Right atrium auricular region (tissue), 2 donors: ENCODE measurements at regions not wholly inside any gene's neighbourhood (a gene's known extent, or its start where the extent isn't known, plus 50 kb on each side); places are given as distances from the start of the nearest gene placed in this dataset.
"Not testable (repeated sequence)": the region's sequence is repeated elsewhere in the genome, so short reads cannot be mapped to it uniquely, and the experiment has no call there.

ENCODE experiments used
- DNase-seq: peaks from one replicate; pipeline ENCODE4 v3.0.0-alpha.2; 2019; ENCODE audit warnings: low spot score
- H3K27ac ChIP-seq, 2 donors: fragments of 200-600 bp; sonication (generic); 1 replicate in 1 of 2; 2 replicates in 1 of 2; pipeline ENCODE4 v1.5.1; 2016 to 2019
- H3K27me3 ChIP-seq, 2 donors: fragments of 200-600 bp; sonication (generic); one replicate each; pipeline versions ENCODE4 v1.5.1 to v1.6.0; 2017 to 2019
- H3K36me3 ChIP-seq: fragments of 200-600 bp; sonication (generic); one replicate; pipeline ENCODE4 v1.5.1; 2016
- H3K4me1 ChIP-seq, 2 donors: fragments of 200-600 bp; sonication (generic); one replicate each; pipeline versions ENCODE4 v1.5.1 to v1.6.0; 2017 to 2019
- H3K4me3 ChIP-seq, 2 donors: fragments of 200-600 bp; sonication (generic); 1 replicate in 1 of 2; 2 replicates in 1 of 2; pipeline ENCODE4 v1.5.1; 2017 to 2019; ENCODE audit warnings: mild to moderate bottlenecking in 1 of 2, moderate library complexity in 1 of 2
- H3K9me3 ChIP-seq, 2 donors: fragments of 200-600 bp; sonication (generic); one replicate each; pipeline ENCODE4 v1.5.1; 2019
- TF ChIP-seq, protein P1 (sequence below), 2 donors: fragments of 200-600 bp; sonication (generic); IDR thresholded peaks; one replicate each; pipeline ENCODE4 v1.5.1; 2019; ENCODE audit warnings: antibody characterized with exemption in 2 of 2

DNA sequence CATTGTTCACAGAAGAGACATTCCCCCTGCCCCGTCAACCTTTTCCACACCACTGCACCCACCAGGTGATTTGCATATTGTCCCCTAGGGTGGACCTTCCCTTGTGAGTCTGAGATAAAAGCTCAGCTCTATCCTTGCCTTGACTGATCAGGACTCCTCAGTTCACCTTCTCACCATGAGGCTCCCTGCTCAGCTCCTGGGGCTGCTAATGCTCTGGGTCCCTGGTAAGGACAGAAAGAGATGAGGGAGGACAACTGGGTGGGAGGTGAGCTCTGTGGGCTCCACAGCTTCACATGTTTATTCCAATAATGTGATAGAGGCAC is 1160.1 kb downstream of the RPIA start:
- TF ChIP-seq, protein P1, sequence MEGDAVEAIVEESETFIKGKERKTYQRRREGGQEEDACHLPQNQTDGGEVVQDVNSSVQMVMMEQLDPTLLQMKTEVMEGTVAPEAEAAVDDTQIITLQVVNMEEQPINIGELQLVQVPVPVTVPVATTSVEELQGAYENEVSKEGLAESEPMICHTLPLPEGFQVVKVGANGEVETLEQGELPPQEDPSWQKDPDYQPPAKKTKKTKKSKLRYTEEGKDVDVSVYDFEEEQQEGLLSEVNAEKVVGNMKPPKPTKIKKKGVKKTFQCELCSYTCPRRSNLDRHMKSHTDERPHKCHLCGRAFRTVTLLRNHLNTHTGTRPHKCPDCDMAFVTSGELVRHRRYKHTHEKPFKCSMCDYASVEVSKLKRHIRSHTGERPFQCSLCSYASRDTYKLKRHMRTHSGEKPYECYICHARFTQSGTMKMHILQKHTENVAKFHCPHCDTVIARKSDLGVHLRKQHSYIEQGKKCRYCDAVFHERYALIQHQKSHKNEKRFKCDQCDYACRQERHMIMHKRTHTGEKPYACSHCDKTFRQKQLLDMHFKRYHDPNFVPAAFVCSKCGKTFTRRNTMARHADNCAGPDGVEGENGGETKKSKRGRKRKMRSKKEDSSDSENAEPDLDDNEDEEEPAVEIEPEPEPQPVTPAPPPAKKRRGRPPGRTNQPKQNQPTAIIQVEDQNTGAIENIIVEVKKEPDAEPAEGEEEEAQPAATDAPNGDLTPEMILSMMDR (IDR thresholded peaks at IDR 0.05), result no peak
- Histone ChIP-seq H3K4me3 (no peak overlapping the region), H3K27me3 (no peaks in the 10 kb centered on the region), H3K27ac (no peak overlapping the region), H3K36me3 (no peaks in the 10 kb centered on the region), H3K9me3 (no peaks in the 10 kb centered on the region), H3K4me1 (no peaks in the 10 kb centered on the region)
- DNase-seq, result no peak

DNA sequence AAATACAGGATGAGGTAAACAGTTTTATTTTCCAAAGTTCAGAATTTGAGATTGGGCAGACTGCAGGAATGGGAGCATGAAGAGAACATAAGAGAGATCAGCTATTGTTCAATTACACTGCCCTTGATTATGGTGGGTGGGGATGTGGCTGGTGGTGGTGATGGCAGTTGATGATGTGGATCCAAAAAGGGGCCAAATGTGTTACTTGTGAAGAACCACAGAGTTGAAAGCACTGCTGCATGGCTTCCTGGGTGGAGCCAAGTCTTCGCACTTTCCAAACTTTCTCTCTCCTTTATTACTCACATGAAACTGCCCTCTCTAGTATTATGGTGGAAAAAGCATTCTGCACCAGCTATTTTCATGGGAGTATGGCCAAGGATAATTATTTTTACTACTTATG is 1162.0 kb downstream of the RPIA start:
- not testable (repeated sequence) for H3K4me3 ChIP-seq, H3K4me1 ChIP-seq, H3K9me3 ChIP-seq, H3K27me3 ChIP-seq, DNase-seq, H3K27ac ChIP-seq, H3K36me3 ChIP-seq

GRCh38 chr2:89855752-89856151 is 1164.3 kb downstream of the RPIA start:
- H3K27ac ChIP-seq, H3K4me3 ChIP-seq, H3K36me3 ChIP-seq, H3K9me3 ChIP-seq, DNase-seq, H3K27me3 ChIP-seq, H3K4me1 ChIP-seq: not testable (repeated sequence)

- H3K4me3 ChIP-seq, H3K27me3 ChIP-seq, H3K27ac ChIP-seq, H3K36me3 ChIP-seq, H3K9me3 ChIP-seq, DNase-seq, H3K4me1 ChIP-seq: not testable (repeated sequence)
Observed at GRCh38 chr2:89856305-89856704, 1164.8 kb downstream of the RPIA start.

DNA sequence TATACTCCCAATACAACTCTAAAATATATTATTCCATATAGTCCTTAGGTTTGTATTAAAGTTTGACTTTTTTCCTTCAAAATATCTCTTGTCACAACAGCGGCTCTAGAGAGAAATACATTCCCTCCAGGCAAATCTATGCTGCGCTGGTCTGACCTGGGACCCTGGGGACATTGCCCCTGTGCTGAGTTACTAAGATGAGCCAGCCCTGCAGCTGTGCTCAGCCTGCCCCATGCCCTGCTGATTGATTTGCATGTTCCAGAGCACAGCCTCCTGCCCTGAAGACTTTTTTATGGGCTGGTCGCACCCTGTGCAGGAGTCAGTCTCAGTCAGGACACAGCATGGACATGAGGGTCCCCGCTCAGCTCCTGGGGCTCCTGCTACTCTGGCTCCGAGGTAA is 1170.7 kb downstream of the RPIA start:
- H3K4me1 ChIP-seq, H3K9me3 ChIP-seq, H3K4me3 ChIP-seq, H3K36me3 ChIP-seq, H3K27ac ChIP-seq, H3K27me3 ChIP-seq, DNase-seq: not testable (repeated sequence)

GRCh38 chr2:89863209-89863608 is 1171.7 kb downstream of the RPIA start:
- DNase-seq, H3K4me1 ChIP-seq: not testable (repeated sequence)

DNA sequence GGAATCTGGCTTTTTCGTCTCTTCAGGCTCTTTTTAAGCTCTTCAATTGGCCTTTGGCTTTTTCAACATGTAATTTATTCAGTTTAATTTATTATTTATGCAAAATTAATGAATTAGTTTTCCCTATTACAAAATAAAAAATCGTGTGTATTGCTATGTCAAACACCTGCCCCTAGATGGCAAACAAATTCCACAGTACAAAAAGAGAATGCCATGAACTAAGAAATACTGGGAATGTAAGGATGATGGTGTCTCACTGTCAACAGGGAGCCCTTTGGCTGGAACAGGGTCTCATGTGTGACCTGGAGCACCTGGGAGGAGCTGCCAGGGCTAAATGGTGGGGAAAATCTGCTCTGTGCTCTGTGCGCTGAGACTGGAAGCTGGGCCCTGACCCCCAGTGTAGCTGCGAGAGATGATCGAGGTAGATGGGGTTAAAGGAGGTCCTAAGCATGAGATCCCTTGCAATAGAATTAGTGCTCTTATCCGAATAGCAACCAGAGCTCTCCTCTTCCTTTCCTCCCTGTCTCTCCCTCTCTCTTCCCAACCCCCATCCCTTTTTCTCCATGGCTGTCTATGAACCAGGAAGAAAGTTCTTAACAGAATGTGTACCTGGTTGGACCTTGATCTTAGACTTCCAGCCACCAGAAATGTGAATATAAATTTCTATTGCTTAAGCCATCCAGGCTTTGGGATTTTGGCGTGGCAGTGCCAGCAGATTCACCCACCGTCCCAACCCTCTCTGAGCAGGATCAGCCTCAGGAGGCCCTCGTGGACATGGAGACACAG is 1183.5 kb downstream of the RPIA start:
- H3K9me3 ChIP-seq, H3K4me1 ChIP-seq, H3K27me3 ChIP-seq, H3K36me3 ChIP-seq, H3K27ac ChIP-seq, H3K4me3 ChIP-seq, DNase-seq: not testable (repeated sequence)

More at GRCh38 chr2:89863209-89863608, 1171.7 kb downstream of the RPIA start:
- not testable (repeated sequence) for H3K9me3 ChIP-seq, H3K27ac ChIP-seq, H3K36me3 ChIP-seq, H3K27me3 ChIP-seq, H3K4me3 ChIP-seq

DNA sequence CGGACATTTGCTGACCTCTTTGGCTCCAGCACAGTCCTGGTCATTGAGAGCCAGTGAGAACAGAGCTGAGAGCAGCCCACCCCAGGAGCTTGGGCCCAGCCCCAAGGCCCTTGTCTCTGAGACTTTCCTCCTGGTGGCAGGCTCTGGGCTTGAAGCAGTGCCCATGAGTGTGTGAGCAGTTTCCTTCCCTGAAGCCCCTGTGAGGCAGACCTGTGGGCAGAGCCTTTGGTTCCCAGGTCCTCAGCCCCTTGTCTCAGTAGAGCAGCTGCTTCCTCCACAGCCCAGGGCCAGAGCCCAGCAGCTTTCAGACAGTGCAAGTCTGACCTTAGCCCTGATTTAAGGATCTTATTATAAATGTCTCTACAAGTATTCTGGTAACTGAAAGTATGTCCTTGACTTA is 1185.0 kb downstream of the RPIA start:
- not testable (repeated sequence) for H3K36me3 ChIP-seq, DNase-seq, H3K27ac ChIP-seq, H3K4me3 ChIP-seq, H3K27me3 ChIP-seq, H3K4me1 ChIP-seq, H3K9me3 ChIP-seq

GRCh38 chr2:89876878-89877277 is 1185.4 kb downstream of the RPIA start:
- H3K9me3 ChIP-seq, H3K4me1 ChIP-seq, H3K36me3 ChIP-seq, H3K27me3 ChIP-seq, H3K4me3 ChIP-seq, DNase-seq, H3K27ac ChIP-seq: not testable (repeated sequence)

- H3K27ac ChIP-seq, DNase-seq, H3K4me1 ChIP-seq, H3K36me3 ChIP-seq, H3K9me3 ChIP-seq, H3K4me3 ChIP-seq, H3K27me3 ChIP-seq: not testable (repeated sequence)
Observed at GRCh38 chr2:89882880-89883279, 1191.4 kb downstream of the RPIA start.

GRCh38 chr2:89883624-89884023 is 1192.2 kb downstream of the RPIA start:
- not testable (repeated sequence) for H3K4me1 ChIP-seq, DNase-seq, H3K27me3 ChIP-seq, H3K27ac ChIP-seq, H3K36me3 ChIP-seq, H3K9me3 ChIP-seq, H3K4me3 ChIP-seq

- DNase-seq, H3K27ac ChIP-seq, H3K4me3 ChIP-seq, H3K4me1 ChIP-seq, H3K9me3 ChIP-seq, H3K36me3 ChIP-seq, H3K27me3 ChIP-seq: not testable (repeated sequence)
Observed at GRCh38 chr2:89885071-89885470, 1193.6 kb downstream of the RPIA start.

DNA sequence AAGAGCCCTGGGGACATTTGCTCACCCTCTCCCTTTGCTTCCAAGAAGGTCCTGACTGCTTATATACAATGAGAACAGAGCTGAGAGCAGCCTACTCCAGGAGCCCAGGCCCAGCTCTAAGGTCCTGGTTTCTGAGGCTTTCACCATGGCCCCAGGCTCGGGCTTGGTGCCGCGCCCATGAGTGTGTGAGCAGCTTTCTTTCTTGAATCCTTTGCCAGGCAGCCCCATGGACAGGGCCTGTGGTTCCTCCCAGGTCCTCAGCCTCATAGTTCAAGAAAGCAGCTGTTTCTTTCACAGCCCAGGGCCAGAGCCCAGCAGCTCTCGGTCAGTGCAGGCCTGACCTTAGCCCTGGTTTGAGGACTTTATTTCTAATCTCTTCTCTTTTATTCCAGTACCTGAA is 1197.2 kb downstream of the RPIA start:
- not testable (repeated sequence) for H3K9me3 ChIP-seq, H3K4me3 ChIP-seq, H3K27me3 ChIP-seq, DNase-seq, H3K27ac ChIP-seq, H3K4me1 ChIP-seq, H3K36me3 ChIP-seq

DNA sequence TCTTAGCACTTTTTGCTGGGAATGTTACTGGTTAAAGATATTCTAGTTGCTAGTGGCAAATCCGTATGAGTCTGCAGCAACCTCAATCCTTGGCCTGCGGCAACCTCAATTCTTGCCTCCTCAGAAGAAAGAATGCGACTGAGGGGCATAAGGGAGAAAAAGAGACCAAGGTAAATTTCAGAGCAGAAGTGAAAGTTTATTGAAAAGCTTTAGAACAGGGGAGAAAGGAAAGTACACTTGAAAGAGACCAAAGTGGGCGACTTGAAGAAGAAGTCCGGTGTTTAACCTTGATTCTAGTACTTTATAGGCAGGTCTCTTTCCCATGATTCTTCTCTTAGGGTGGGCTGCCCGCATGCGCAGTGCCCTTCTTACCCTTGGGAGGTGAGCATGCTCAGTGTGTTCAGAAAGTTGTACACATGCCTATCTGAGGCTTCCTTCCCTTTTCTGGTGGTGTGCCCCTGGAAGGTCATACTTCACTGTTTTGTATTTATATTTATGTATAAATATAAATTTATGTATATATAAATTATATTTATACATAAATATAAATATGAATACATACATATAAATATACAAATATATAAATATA is 1198.8 kb downstream of the RPIA start:
- DNase-seq, H3K4me1 ChIP-seq, H3K27ac ChIP-seq, H3K9me3 ChIP-seq, H3K4me3 ChIP-seq, H3K36me3 ChIP-seq, H3K27me3 ChIP-seq: not testable (repeated sequence)
